NT2/D1 (cell line): ENCODE measurements at regions not wholly inside any gene's neighbourhood (a gene's known extent, or its start where the extent isn't known, plus 50 kb on each side); places are given as distances from the start of the nearest gene placed in this dataset.

Experiments
- SUZ12 ChIP-seq: IDR thresholded peaks from 2 replicates; pipeline ENCODE4 v1.6.1; 2011; ENCODE audit not compliant: insufficient read length, insufficient read depth; ENCODE audit errors: extremely low read depth
- YY1 ChIP-seq: IDR thresholded peaks from 2 replicates; pipeline ENCODE4 v1.6.1; 2011; ENCODE audit not compliant: insufficient read length, insufficient read depth
- ZNF274 ChIP-seq: IDR thresholded peaks from 2 replicates; pipeline ENCODE4 v1.6.1; 2011; ENCODE audit warnings: mild to moderate bottlenecking, low read depth, low read length

DNA sequence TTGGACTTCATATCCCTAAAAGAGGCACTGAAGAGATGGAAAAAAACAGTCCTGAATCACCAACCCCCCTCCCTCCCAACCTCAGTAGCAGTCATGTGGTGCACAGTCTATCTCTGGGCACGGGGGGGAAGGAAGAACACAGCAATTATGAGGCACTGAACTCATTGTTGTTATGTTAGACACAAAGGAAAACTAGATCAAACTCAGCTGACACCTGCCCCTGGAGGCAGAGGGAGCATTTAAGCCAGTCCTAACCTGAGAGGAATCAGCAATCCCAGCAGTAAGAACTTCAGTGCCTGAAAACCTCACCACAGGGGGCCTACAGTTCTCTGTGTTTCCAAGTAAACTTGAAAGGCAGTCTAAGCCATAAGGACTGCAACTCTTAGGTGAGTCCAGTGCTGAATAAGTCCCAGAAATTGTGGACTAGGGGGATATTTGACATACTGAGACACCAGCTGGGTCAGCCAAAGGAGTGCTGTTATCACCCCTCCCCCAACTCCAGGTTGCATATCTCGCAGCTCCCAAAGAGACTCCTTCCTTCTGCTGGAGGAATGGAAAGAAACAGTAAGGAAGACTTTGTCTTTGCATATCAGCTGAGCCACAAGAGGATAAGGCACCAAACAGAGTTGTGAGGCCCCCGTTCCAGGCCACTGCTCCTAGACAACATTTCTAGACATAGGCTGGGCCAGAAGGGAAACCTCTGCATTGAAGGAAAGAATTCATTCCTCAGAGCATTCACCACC is 72.5 kb downstream of the GLYATL1 start:
- no peak for TF ChIP-seq ZNF274
- no peak for TF ChIP-seq YY1
- TF ChIP-seq SUZ12 = no peak
